GM23338 (cell line): ENCODE measurements at regions not wholly inside any gene's neighbourhood (a gene's known extent, or its start where the extent isn't known, plus 50 kb on each side); places are given as distances from the start of the nearest gene placed in this dataset.

Source experiments
- EZH2phosphoT487 ChIP-seq: fragments of 200-600 bp; sonication (generic); IDR thresholded peaks from one replicate; pipeline ENCODE4 v1.8.1; 2018; ENCODE audit warnings: antibody characterized with exemption; ENCODE audit not compliant: unreplicated experiment
- POLR2AphosphoS5 ChIP-seq: IDR thresholded peaks from 2 replicates; pipeline ENCODE4 v1.6.1; 2016; ENCODE audit warnings: antibody characterized with exemption, low read depth
- ZNF114 ChIP-seq: fragments of 250-450 bp; sonication (Bioruptor Pico); IDR thresholded peaks from 2 replicates; pipeline ENCODE4 v1.5.0; 2020; ENCODE audit warnings: mild to moderate bottlenecking, moderate library complexity
- ZNF331 ChIP-seq: fragments of 250-450 bp; sonication (Bioruptor Pico); IDR thresholded peaks from 2 replicates; pipeline ENCODE4 v1.5.0; 2020; ENCODE audit warnings: low read depth, mild to moderate bottlenecking, moderate library complexity
- ZNF462 ChIP-seq: fragments of 250-450 bp; sonication (Bioruptor Pico); IDR thresholded peaks from 2 replicates; pipeline ENCODE4 v1.5.0; 2020; ENCODE audit warnings: mild to moderate bottlenecking, moderate library complexity
- TF ChIP-seq, protein P1 (sequence below): IDR thresholded peaks from one replicate; pipeline ENCODE4 v1.6.1; 2018; ENCODE audit warnings: antibody characterized with exemption; ENCODE audit not compliant: unreplicated experiment
- TF ChIP-seq, protein P2 (sequence below): IDR thresholded peaks from 2 replicates; pipeline ENCODE4 v1.6.1; 2016; ENCODE audit warnings: antibody characterized with exemption

DNA sequence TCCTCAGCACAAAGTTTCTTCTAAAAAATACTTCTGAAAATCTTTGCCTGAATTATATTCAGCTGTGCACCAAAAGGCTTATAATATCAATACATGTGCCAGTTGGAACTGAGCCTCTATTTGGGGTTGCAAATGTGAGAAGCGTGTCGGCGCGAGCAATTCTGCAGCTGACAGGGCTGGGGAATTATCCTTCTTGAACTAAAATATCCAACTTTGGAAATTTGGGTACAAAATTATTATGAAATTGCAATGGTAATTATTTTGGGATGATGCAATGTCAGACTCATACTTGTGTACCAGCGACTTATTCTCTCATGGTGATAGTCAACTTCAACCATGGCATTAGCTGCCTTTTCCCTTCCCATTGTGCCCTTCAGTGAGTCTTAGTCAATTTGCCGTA lies 507.0 kb upstream of the KLF6 start (continued):
- TF ChIP-seq ZNF462 (no peak), EZH2phosphoT487 (no peak), ZNF114 (CRISPR knock-in tag) (no peak), POLR2AphosphoS5 (no peak), ZNF331 (CRISPR knock-in tag) (no peak)
- TF ChIP-seq, protein P1, sequence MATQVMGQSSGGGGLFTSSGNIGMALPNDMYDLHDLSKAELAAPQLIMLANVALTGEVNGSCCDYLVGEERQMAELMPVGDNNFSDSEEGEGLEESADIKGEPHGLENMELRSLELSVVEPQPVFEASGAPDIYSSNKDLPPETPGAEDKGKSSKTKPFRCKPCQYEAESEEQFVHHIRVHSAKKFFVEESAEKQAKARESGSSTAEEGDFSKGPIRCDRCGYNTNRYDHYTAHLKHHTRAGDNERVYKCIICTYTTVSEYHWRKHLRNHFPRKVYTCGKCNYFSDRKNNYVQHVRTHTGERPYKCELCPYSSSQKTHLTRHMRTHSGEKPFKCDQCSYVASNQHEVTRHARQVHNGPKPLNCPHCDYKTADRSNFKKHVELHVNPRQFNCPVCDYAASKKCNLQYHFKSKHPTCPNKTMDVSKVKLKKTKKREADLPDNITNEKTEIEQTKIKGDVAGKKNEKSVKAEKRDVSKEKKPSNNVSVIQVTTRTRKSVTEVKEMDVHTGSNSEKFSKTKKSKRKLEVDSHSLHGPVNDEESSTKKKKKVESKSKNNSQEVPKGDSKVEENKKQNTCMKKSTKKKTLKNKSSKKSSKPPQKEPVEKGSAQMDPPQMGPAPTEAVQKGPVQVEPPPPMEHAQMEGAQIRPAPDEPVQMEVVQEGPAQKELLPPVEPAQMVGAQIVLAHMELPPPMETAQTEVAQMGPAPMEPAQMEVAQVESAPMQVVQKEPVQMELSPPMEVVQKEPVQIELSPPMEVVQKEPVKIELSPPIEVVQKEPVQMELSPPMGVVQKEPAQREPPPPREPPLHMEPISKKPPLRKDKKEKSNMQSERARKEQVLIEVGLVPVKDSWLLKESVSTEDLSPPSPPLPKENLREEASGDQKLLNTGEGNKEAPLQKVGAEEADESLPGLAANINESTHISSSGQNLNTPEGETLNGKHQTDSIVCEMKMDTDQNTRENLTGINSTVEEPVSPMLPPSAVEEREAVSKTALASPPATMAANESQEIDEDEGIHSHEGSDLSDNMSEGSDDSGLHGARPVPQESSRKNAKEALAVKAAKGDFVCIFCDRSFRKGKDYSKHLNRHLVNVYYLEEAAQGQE: no peak
- TF ChIP-seq, protein P2, sequence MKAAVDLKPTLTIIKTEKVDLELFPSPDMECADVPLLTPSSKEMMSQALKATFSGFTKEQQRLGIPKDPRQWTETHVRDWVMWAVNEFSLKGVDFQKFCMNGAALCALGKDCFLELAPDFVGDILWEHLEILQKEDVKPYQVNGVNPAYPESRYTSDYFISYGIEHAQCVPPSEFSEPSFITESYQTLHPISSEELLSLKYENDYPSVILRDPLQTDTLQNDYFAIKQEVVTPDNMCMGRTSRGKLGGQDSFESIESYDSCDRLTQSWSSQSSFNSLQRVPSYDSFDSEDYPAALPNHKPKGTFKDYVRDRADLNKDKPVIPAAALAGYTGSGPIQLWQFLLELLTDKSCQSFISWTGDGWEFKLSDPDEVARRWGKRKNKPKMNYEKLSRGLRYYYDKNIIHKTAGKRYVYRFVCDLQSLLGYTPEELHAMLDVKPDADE: no peak
